Left ventricle myocardium inferior (tissue), 1 donor: ENCODE measurements at regions not wholly inside any gene's neighbourhood (a gene's known extent, or its start where the extent isn't known, plus 50 kb on each side); places are given as distances from the start of the nearest gene placed in this dataset.

Experiments used
- DNase-seq: peaks from one replicate; pipeline ENCODE4 v3.0.0-alpha.2; 2020
- H3K27ac ChIP-seq: fragments of 200-600 bp; replicated peaks from 2 replicates; pipeline ENCODE4 v1.8.0; 2021
- H3K27me3 ChIP-seq: fragments of 200-600 bp; 2 replicates; pipeline ENCODE4 v1.8.0; 2021; ENCODE audit warnings: low read depth
- H3K36me3 ChIP-seq: fragments of 200-600 bp; 2 replicates; pipeline ENCODE4 v1.8.0; 2021
- H3K4me1 ChIP-seq: fragments of 200-600 bp; 2 replicates; pipeline ENCODE4 v1.8.0; 2021
- H3K4me3 ChIP-seq: fragments of 200-600 bp; 2 replicates; pipeline ENCODE4 v1.8.0; 2021; ENCODE audit warnings: mild to moderate bottlenecking, moderate library complexity
- H3K9me3 ChIP-seq: fragments of 200-600 bp; replicated peaks from 2 replicates; pipeline ENCODE4 v1.8.0; 2021
- CTCF ChIP-seq: fragments of 200-600 bp; IDR thresholded peaks from 2 replicates; pipeline ENCODE4 v1.8.0; 2021; ENCODE audit warnings: antibody characterized with exemption, mild to moderate bottlenecking, borderline replicate concordance
- intact Hi-C: fragments of 100-400 bp; cut with micrococcal nuclease; formaldehyde crosslinking; loops from one replicate; pipeline ENCODE4 v1.11.0; 2022
- donor health status: DM: no; HTN: yes; CAD: no; lungs with severe emphysema.

DNA sequence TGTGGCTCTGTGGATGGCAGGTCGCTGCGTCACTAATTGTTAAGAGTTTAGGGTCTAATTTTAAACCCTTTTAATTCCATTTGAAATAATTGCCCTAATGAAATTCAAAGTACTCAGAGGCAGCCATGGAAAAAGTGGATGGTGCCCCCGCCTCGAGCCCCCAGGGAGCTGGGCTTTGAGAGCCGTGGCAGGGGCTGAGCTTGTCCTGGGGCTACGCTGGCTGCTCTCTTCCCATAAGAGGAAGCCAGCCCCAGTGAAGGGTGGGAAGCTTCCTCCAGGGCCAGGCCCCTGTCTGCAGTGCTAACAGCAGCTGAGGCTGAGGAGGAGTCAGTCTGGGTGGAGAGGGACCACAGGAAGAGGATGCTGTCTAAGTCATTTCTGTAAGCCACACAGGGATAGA lies 315.0 kb upstream of the POU3F1 start:
- Histone ChIP-seq H3K27me3 (peaks cover 25% of the 10 kb centered on the region), H3K36me3 (no peaks in the 10 kb centered on the region), H3K27ac (no peak overlapping the region), H3K4me3 (no peak overlapping the region), H3K4me1 (no peaks in the 10 kb centered on the region), H3K9me3 (no peaks in the 10 kb centered on the region)
- DNase-seq: no peak
- intact Hi-C loops: loop anchor here (10.0 kb wide), 1 partner anchor 83 kb away; no protein-coding TSS in a partner anchor
- TF ChIP-seq CTCF: no peak

DNA sequence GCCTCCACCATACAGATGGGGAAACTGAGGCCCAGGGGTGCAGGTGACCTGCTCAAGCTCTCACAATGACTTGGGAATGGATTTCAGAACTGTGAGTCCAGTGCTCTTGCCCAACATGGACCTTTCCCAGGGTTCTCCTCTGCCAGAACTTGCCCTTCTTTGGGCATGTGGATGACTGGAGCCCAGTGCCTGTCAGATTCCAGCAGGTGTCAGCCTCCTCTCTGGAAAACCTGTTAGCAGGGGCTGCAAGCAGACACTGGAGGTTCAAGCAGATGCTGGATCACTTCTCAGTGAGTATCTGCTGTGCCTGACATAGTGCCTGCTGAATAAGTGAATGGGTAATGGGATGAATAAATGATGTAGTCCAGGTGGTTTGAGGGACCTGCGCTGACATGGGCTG lies 314.2 kb upstream of the POU3F1 start:
- Histone ChIP-seq H3K4me3 (no peak overlapping the region), H3K36me3 (no peaks in the 10 kb centered on the region), H3K4me1 (no peaks in the 10 kb centered on the region), H3K27me3 (peaks cover 25% of the 10 kb centered on the region), H3K9me3 (no peaks in the 10 kb centered on the region), H3K27ac (no peak overlapping the region)
- no peak for DNase-seq
- intact Hi-C loops: loop anchor here (10.0 kb wide), 1 partner anchor 84 kb away; no protein-coding TSS in a partner anchor
- TF ChIP-seq CTCF: no peak

- no peak overlapping the region for H3K27ac ChIP-seq
- no peak overlapping the region for H3K4me3 ChIP-seq
- H3K27me3 ChIP-seq: peaks cover 45% of the 10 kb centered on the region
- no peak for TF ChIP-seq CTCF
- H3K36me3 ChIP-seq: no peaks in the 10 kb centered on the region
- no peaks in the 10 kb centered on the region for H3K4me1 ChIP-seq
- no peaks in the 10 kb centered on the region for H3K9me3 ChIP-seq
- intact Hi-C loops: no loop called here
- DNase-seq: no peak
These were observed 307.4 kb upstream of the POU3F1 start for GRCh38 chr1:38353956-38354355.

- TF ChIP-seq CTCF: no peak
- Histone ChIP-seq H3K4me1 (no peaks in the 10 kb centered on the region), H3K9me3 (peaks cover 10% of the 10 kb centered on the region), H3K27ac (no peak overlapping the region), H3K36me3 (no peaks in the 10 kb centered on the region), H3K27me3 (peaks cover 51% of the 10 kb centered on the region), H3K4me3 (no peak overlapping the region)
- intact Hi-C loops: no loop called here
- DNase-seq: no peak
These were observed 306.3 kb upstream of the POU3F1 start for GRCh38 chr1:38352869-38353268.

GRCh38 chr1:38347446-38348175 lies 301.0 kb upstream of the POU3F1 start:
- TF ChIP-seq CTCF: no peak
- Histone ChIP-seq H3K36me3 (no peaks in the 10 kb centered on the region), H3K4me1 (no peaks in the 10 kb centered on the region), H3K27me3 (peaks cover 59% of the 10 kb centered on the region), H3K27ac (no peak overlapping the region), H3K4me3 (no peak overlapping the region), H3K9me3 (peaks cover 33% of the 10 kb centered on the region)
- DNase-seq: no peak
- intact Hi-C loops: no loop called here
